IMR-90 (cell line): ENCODE measurements at regions not wholly inside any gene's neighbourhood (a gene's known extent, or its start where the extent isn't known, plus 50 kb on each side); places are given as distances from the start of the nearest gene placed in this dataset.

Source experiments
- ATAC-seq: fragments of 200-7000 bp; cut with Tn5 transposase; 2 replicates; pipeline ENCODE4 v1.9.1; 2020; ENCODE audit warnings: low read depth, mild to moderate bottlenecking, moderate library complexity
- BruUV-seq: library from RNA; stranded (reverse); fragments of 400-500 nt; replicated peaks from 2 replicates; lab custom pipeline; 2021; lab: Mats Ljungman, UMichigan
- CTCF ChIA-PET: fragments of 300-600 bp; formaldehyde crosslinking; extraction: SDS; loops from one replicate; lab custom pipeline; 2021; ENCODE audit warnings: antibody characterized with exemption; lab: Yijun Ruan, JAX
- POLR2A ChIA-PET: fragments of 300-600 bp; sonication (Branson Sonifier 250); formaldehyde crosslinking; loops from one replicate; lab custom pipeline; 2022; ENCODE audit warnings: antibody characterized with exemption; ENCODE audit not compliant: unreplicated experiment; lab: Charles Lee
- DNase-seq: peaks from one replicate; pipeline ENCODE4 v3.0.0; 2013
- H2AFZ ChIP-seq: replicated peaks from 2 replicates; pipeline ENCODE3; 2013; ENCODE audit warnings: low read length, mild to moderate bottlenecking; ENCODE audit not compliant: poor library complexity
- H2AK5ac ChIP-seq: 2 replicates; pipeline ENCODE4 v1.6.1; 2013; ENCODE audit warnings: low read depth, low read length, inconsistent platforms
- H2AK9ac ChIP-seq: replicated peaks from 2 replicates; pipeline ENCODE3; 2013; ENCODE audit warnings: mild to moderate bottlenecking, low read depth, low read length, moderate library complexity; ENCODE audit not compliant: poor library complexity
- H2BK120ac ChIP-seq: 2 replicates; pipeline ENCODE4 v1.6.1; 2013; ENCODE audit warnings: low read depth, low read length, inconsistent platforms
- H2BK15ac ChIP-seq: 3 replicates; pipeline ENCODE4 v1.6.1; 2013; ENCODE audit warnings: low read depth, low read length, inconsistent platforms
- H2BK20ac ChIP-seq: 2 replicates; pipeline ENCODE4 v1.6.1; 2013; ENCODE audit warnings: low read depth, mild to moderate bottlenecking, inconsistent platforms, low read length, moderate library complexity
- H2BK5ac ChIP-seq: 2 replicates; pipeline ENCODE4 v1.6.1; 2013; ENCODE audit warnings: mild to moderate bottlenecking, low read depth, low read length, inconsistent platforms; ENCODE audit not compliant: poor library complexity, severe bottlenecking
- H3K14ac ChIP-seq: replicated peaks from 2 replicates; pipeline ENCODE4 v1.6.1; 2013; ENCODE audit warnings: low read depth, low read length, inconsistent platforms
- H3K18ac ChIP-seq: 2 replicates; pipeline ENCODE4 v1.6.1; 2013; ENCODE audit warnings: low read depth, low read length, control low read depth
- H3K23ac ChIP-seq: 2 replicates; pipeline ENCODE4 v1.6.1; 2013; ENCODE audit warnings: low read depth, low read length, inconsistent platforms
- H3K27ac ChIP-seq: 2 replicates; pipeline ENCODE4 v1.5.1; 2013; ENCODE audit warnings: mild to moderate bottlenecking, control low read depth, low read length; ENCODE audit not compliant: insufficient read depth
- H3K27me3 ChIP-seq: 2 replicates; pipeline ENCODE4 v1.6.1; 2013; ENCODE audit warnings: low read length; ENCODE audit not compliant: control insufficient read depth, insufficient read depth
- H3K36me3 ChIP-seq: 2 replicates; pipeline ENCODE4 v1.6.1; 2013; ENCODE audit warnings: low read length, mixed read lengths; ENCODE audit not compliant: control insufficient read depth, insufficient read depth
- H3K4ac ChIP-seq: 2 replicates; pipeline ENCODE4 v1.6.1; 2013; ENCODE audit warnings: low read depth, low read length, inconsistent platforms
- H3K4me1 ChIP-seq: 2 replicates; pipeline ENCODE4 v1.6.1; 2013; ENCODE audit warnings: low read length, mixed read lengths; ENCODE audit not compliant: control insufficient read depth, insufficient read depth
- H3K4me2 ChIP-seq: 2 replicates; pipeline ENCODE4 v1.6.1; 2013; ENCODE audit warnings: low read depth, mild to moderate bottlenecking, control low read depth, low read length, moderate library complexity
- H3K4me3 ChIP-seq: 2 replicates; pipeline ENCODE4 v1.5.1; 2013; ENCODE audit warnings: low read depth, mild to moderate bottlenecking, control low read depth, low read length, moderate library complexity; ENCODE audit not compliant: insufficient read depth
- H3K56ac ChIP-seq: 2 replicates; pipeline ENCODE4 v1.6.1; 2013; ENCODE audit warnings: low read length, inconsistent platforms; ENCODE audit not compliant: insufficient read depth; ENCODE audit errors: extremely low read depth
- H3K79me1 ChIP-seq, 2 experiments: 2 replicates each; pipeline ENCODE4 v1.6.1; 2013; ENCODE audit warnings: low read length in 2 of 2, inconsistent platforms in 1 of 2, low read depth in 1 of 2
- H3K9ac ChIP-seq: 2 replicates; pipeline ENCODE4 v1.6.1; 2013; ENCODE audit warnings: low read depth, low read length, control low read depth
- H3K9me1 ChIP-seq: 2 replicates; pipeline ENCODE4 v1.6.1; 2013; ENCODE audit warnings: low read length, inconsistent platforms; ENCODE audit not compliant: insufficient read depth
- H3K9me3 ChIP-seq: 2 replicates; pipeline ENCODE4 v1.6.1; 2013; ENCODE audit warnings: low read length; ENCODE audit not compliant: control insufficient read depth, insufficient read depth
- H4K20me1 ChIP-seq: 2 replicates; pipeline ENCODE4 v1.6.1; 2013; ENCODE audit warnings: low read length, inconsistent platforms; ENCODE audit not compliant: insufficient read depth
- H4K5ac ChIP-seq: 2 replicates; pipeline ENCODE4 v1.6.1; 2013; ENCODE audit warnings: mild to moderate bottlenecking, low read depth, low read length, control low read depth
- H4K8ac ChIP-seq, 2 experiments: 2 replicates each; pipeline ENCODE4 v1.6.1; 2013; ENCODE audit warnings: low read depth in 2 of 2, low read length in 2 of 2, control low read depth in 1 of 2, inconsistent platforms in 1 of 2
- H4K91ac ChIP-seq: 2 replicates; pipeline ENCODE4 v1.6.1; 2013; ENCODE audit warnings: low read depth, low read length, inconsistent platforms; ENCODE audit not compliant: insufficient read depth
- FOS ChIP-seq: fragments of 150-350 bp; IDR thresholded peaks from 2 replicates; pipeline ENCODE4 v1.6.1; 2016; ENCODE audit warnings: low read depth, low read length
- MAZ ChIP-seq: IDR thresholded peaks from 2 replicates; pipeline ENCODE4 v1.6.1; 2012; ENCODE audit warnings: low read depth, mild to moderate bottlenecking, low read length, improper control_type of control experiment, moderate library complexity, borderline replicate concordance
- RAD21 ChIP-seq: IDR thresholded peaks from 2 replicates; pipeline ENCODE4 v1.6.1; 2012; ENCODE audit warnings: low read length, improper control_type of control experiment
- RCOR1 ChIP-seq: IDR thresholded peaks from 2 replicates; pipeline ENCODE4 v1.6.1; 2012; ENCODE audit warnings: mild to moderate bottlenecking, low read length, improper control_type of control experiment; ENCODE audit not compliant: insufficient replicate concordance
- dilution Hi-C: fragments of 300-500 bp; cut with HindIII; formaldehyde crosslinking; loops from one replicate; pipeline ENCODE4 v1.14.3; 2018; ENCODE audit warnings: low sequenced_read_pairs; ENCODE audit not compliant: unreplicated experiment
- in situ Hi-C: fragments of 300-500 bp; cut with MboI; formaldehyde crosslinking; loops from 3 replicates; pipeline ENCODE4 v1.14.3; 2019; ENCODE audit warnings: low sequenced_read_pairs, inconsistent platforms, mixed read lengths
- intact Hi-C: fragments of 100-400 bp; cut with micrococcal nuclease; formaldehyde crosslinking; loops from 2 replicates; pipeline ENCODE4 v1.10.0; 2022
- TF ChIP-seq, protein P1 (sequence below): fragments of 150-350 bp; IDR thresholded peaks from 2 replicates; pipeline ENCODE4 v1.6.1; 2016; ENCODE audit warnings: low read depth, mild to moderate bottlenecking, low read length, moderate library complexity, borderline replicate concordance

GRCh38 chr5:143634689-143635088 lies 177.3 kb upstream of the HMHB1 start:
- no peak overlapping the region for H3K4ac ChIP-seq
- H2AK9ac ChIP-seq: no peak overlapping the region
- no peak overlapping the region for H3K4me3 ChIP-seq
- H3K9me1 ChIP-seq: peaks cover 6% of the 10 kb centered on the region; the same call in 1 of the 2 replicates
- intact Hi-C loops (no loop called here), in situ Hi-C loops (no loop called here), dilution Hi-C loops (no loop called here)
- 0 out of 3 replicates have a peak overlapping the region, but pooled peaks have one; percentile 5 for H2BK15ac ChIP-seq
- H3K79me1 ChIP-seq: no peaks in the 10 kb centered on the region
- H3K27me3 ChIP-seq: no peaks in the 10 kb centered on the region
- H3K23ac ChIP-seq: no peak overlapping the region
- H3K14ac ChIP-seq: 0 out of 2 replicates have a peak overlapping the region, but pooled peaks have one; percentile 13
- CTCF ChIA-PET: interaction anchor here (0.7 kb wide), 1 partner anchor 73 kb away, joined by 3 read pairs; no protein-coding TSS in a partner anchor
- no peak overlapping the region for H2AFZ ChIP-seq
- H3K4me1 ChIP-seq: peaks cover 16% of the 10 kb centered on the region
- H3K9me3 ChIP-seq: no peaks in the 10 kb centered on the region
- no peaks in the 10 kb centered on the region for H4K20me1 ChIP-seq
- no peak overlapping the region for H3K56ac ChIP-seq
- H2BK5ac ChIP-seq: no peak overlapping the region
- no peak overlapping the region for H2AK5ac ChIP-seq
- no peak overlapping the region for H2BK120ac ChIP-seq
- no peak overlapping the region for H4K8ac ChIP-seq
- H3K4me2 ChIP-seq: no peak overlapping the region
- no peak overlapping the region for H3K27ac ChIP-seq
- H3K9ac ChIP-seq: no peak overlapping the region
- H3K18ac ChIP-seq: no peak overlapping the region
- ATAC-seq (no peak), DNase-seq (no peak)
- POLR2A ChIA-PET: no interaction called here
- peak overlapping the region; percentile 1; the same call in 1 of the 2 replicates for H2BK20ac ChIP-seq
- H4K91ac ChIP-seq: no peak overlapping the region
- H3K36me3 ChIP-seq: no peaks in the 10 kb centered on the region
- no TSS peak for BruUV-seq
- TF ChIP-seq RCOR1 (no peak), FOS (no peak), MAZ (no peak), RAD21 (no peak)
- TF ChIP-seq, protein P1, sequence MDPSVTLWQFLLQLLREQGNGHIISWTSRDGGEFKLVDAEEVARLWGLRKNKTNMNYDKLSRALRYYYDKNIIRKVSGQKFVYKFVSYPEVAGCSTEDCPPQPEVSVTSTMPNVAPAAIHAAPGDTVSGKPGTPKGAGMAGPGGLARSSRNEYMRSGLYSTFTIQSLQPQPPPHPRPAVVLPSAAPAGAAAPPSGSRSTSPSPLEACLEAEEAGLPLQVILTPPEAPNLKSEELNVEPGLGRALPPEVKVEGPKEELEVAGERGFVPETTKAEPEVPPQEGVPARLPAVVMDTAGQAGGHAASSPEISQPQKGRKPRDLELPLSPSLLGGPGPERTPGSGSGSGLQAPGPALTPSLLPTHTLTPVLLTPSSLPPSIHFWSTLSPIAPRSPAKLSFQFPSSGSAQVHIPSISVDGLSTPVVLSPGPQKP: no peak
- H4K5ac ChIP-seq: no peak overlapping the region
